Lung (tissue), 11 donors: ENCODE measurements at regions not wholly inside any gene's neighbourhood (a gene's known extent, or its start where the extent isn't known, plus 50 kb on each side); places are given as distances from the start of the nearest gene placed in this dataset.
A peak's percentile ranks its signal among the peaks of the same experiment; 100 is the strongest.

Experiments
- ATAC-seq: fragments of 200-7000 bp; cut with Tn5 transposase; one replicate; pipeline ENCODE4 v1.9.1; 2020; ENCODE audit warnings: moderate number of reproducible peaks; ENCODE audit not compliant: insufficient read depth, low FRiP score
- DNase-seq, 3 donors: peaks; one replicate each; pipeline ENCODE4 v3.0.0-alpha.2; 2013 to 2017
- H3K27ac ChIP-seq, 2 donors: one replicate each; pipeline ENCODE4 v1.5.1; 2013; ENCODE audit warnings: mild to moderate bottlenecking in 2 of 2, moderate library complexity in 2 of 2, control low read depth in 1 of 2, inconsistent platforms in 1 of 2, low read depth in 1 of 2, low read length in 1 of 2
- H3K27me3 ChIP-seq, 3 donors: one replicate each; pipeline ENCODE4 v1.5.1; 2013; ENCODE audit warnings: low read length in 2 of 3; ENCODE audit not compliant: control insufficient read depth in 3 of 3, insufficient read depth in 3 of 3
- H3K36me3 ChIP-seq, 4 donors: one replicate each; pipeline ENCODE4 v1.5.1; 2013; ENCODE audit warnings: low read length in 4 of 4, mild to moderate bottlenecking in 1 of 4, moderate library complexity in 1 of 4; ENCODE audit not compliant: control insufficient read depth in 4 of 4, insufficient read depth in 4 of 4
- H3K4me1 ChIP-seq, 5 donors: one replicate each; pipeline ENCODE4 v1.5.1; 2013; ENCODE audit warnings: low read length in 5 of 5, mild to moderate bottlenecking in 2 of 5, moderate library complexity in 1 of 5; ENCODE audit not compliant: control insufficient read depth in 5 of 5, insufficient read depth in 5 of 5
- H3K4me3 ChIP-seq: one replicate; pipeline ENCODE4 v1.5.1; 2013; ENCODE audit warnings: mild to moderate bottlenecking, control low read depth, moderate library complexity
- H3K9ac ChIP-seq, 2 donors: one replicate each; pipeline ENCODE4 v1.5.1; 2013; ENCODE audit warnings: low read length in 2 of 2, control low read depth in 1 of 2; ENCODE audit not compliant: insufficient read depth in 1 of 2
- H3K9me3 ChIP-seq, 4 donors: one replicate each; pipeline ENCODE4 v1.5.1; 2013; ENCODE audit warnings: low read length in 3 of 4, mild to moderate bottlenecking in 1 of 4, moderate library complexity in 1 of 4; ENCODE audit not compliant: control insufficient read depth in 4 of 4, insufficient read depth in 3 of 4
- CTCF ChIP-seq: IDR thresholded peaks from 2 replicates; pipeline ENCODE4 v1.5.1; 2012; ENCODE audit warnings: mild to moderate bottlenecking; ENCODE audit errors: control extremely low read depth, extremely low read depth
- WGBS, 2 donors: extraction: QIAGEN DNeasy Blood & Tissue Kit; methylation state at CpG; one replicate each; pipeline ENCODE4 v1.1.7; 2013; 5-methylcytosine and 5-hydroxymethylcytosine counted together
- donor health status: control.
- donor health status: control.
- donor health status: Bipolar disorder and iron deficiency.
- donor health status: healthy.
- donor health status: DM: yes; HTN: yes; CAD: no.

DNA sequence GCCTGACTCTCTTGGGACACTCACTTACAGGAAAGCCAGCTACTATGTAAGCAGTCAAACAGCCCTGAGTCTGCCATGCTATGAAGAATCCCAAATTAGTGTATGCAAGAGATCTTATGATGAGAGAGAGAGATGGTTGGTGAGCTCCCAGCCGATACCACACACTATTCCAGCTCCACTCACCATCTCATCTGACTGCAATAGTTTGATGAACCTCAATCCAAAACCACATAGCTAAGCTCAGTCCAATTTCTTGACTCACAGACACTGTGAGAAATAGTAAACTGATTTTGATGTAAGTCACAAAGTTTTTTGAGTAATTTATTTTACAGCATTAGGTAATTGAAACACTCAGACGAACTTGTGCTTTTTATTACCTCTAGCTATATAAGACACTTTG is 441.4 kb downstream of the COL12A1 start:
- TF ChIP-seq CTCF, result no peak
- no peak overlapping the region for H3K9ac ChIP-seq
- peaks cover 0 to 2% (median 0%) of the 10 kb centered on the region in 4 donors for H3K9me3 ChIP-seq
- no peaks in the 10 kb centered on the region for H3K36me3 ChIP-seq
- H3K4me3 ChIP-seq, result no peak overlapping the region
- 86 to 94% methylated on average over 2 of the region's 2 CpGs for WGBS, 2 donors
- H3K27me3 ChIP-seq, result peaks cover 0 to 44% (median 18%) of the 10 kb centered on the region in 3 donors
- peaks cover 0 to 7% (median 0%) of the 10 kb centered on the region in 5 donors for H3K4me1 ChIP-seq
- DNase-seq, result no peak
- no peak for ATAC-seq
- H3K27ac ChIP-seq, result no peak overlapping the region

DNA sequence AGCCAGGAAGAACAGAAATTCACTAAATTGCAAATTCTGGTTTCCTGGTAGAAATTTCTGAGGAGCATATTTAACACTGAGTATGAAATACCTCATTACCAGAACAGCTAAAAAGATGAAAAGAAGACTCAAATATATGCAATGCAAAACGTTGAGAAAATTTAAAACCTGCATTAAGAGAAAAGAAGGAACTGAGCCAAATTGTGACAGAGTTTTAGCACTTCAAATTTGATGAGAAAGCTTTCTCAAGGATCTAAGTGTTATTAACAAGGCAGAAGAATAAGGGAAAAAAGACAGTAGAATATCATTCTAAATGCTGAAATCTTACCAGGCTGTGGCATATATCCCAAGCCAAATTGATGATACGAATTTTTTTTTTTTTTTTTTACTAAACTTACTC is 443.0 kb downstream of the COL12A1 start:
- Histone ChIP-seq H3K4me1 (peaks cover 0 to 4% (median 0%) of the 10 kb centered on the region in 5 donors), H3K9me3 (peaks cover 0 to 2% (median 0%) of the 10 kb centered on the region in 4 donors), H3K4me3 (no peak overlapping the region), H3K9ac (no peak overlapping the region), H3K36me3 (no peaks in the 10 kb centered on the region), H3K27me3 (peaks cover 0 to 39% (median 20%) of the 10 kb centered on the region in 3 donors), H3K27ac (no peak overlapping the region)
- 50 to 55% methylated on average over 2 of the region's 2 CpGs for WGBS, 2 donors
- no peak for DNase-seq
- ATAC-seq, result no peak
- TF ChIP-seq CTCF, result no peak

DNA sequence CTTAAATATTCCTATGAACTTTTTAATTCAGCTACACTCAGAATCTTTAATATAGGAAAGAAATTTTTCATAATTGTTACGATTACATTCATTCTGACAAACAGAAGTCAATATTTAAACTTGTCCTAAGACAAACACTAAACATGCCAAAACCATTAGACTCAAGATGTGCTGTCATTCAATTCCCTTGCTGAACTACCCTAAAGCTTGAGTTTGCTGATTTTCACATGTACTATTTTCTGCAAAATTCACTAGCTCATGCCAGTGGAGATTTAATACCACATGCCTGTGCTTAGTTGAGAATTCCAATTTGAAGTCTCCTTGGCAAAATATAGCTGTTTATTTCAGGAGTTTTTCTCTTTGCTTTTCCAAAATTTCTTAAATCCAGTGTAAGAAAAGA is 448.0 kb downstream of the COL12A1 start:
- DNase-seq (no peak), ATAC-seq (no peak)
- peaks cover 0 to 2% (median 0%) of the 10 kb centered on the region in 4 donors for H3K9me3 ChIP-seq
- 57 to 75% methylated on average over 1 of the region's 1 CpG for WGBS, 2 donors
- H3K9ac ChIP-seq, result no peak overlapping the region
- no peak overlapping the region for H3K4me3 ChIP-seq
- peaks cover 0 to 26% (median 18%) of the 10 kb centered on the region in 3 donors for H3K27me3 ChIP-seq
- no peak overlapping the region for H3K27ac ChIP-seq
- peaks cover 0 to 4% (median 0%) of the 10 kb centered on the region in 5 donors for H3K4me1 ChIP-seq
- TF ChIP-seq CTCF, result no peak
- H3K36me3 ChIP-seq, result no peaks in the 10 kb centered on the region

DNA sequence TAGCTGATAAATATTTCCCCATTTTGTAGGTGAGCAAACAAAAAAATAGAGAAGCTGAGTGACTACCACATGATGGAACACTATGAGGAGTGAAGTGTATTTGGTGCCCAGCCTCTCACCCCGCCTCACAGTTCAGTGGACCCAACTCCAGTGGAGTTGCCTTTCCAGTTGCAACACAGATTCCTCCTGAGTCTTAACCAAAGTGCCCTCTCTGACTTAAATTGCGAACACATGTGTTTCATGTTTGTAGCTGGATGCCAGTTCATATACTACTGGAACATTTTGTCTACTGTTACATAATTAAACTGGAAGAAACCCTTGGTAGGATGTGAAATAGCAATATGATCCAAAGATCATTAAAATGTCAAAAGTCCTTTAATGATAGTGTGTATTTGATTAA is 448.9 kb downstream of the COL12A1 start:
- Histone ChIP-seq H3K4me3 (no peak overlapping the region), H3K27ac (no peak overlapping the region), H3K9me3 (peaks cover 0 to 2% (median 0%) of the 10 kb centered on the region in 4 donors), H3K9ac (no peak overlapping the region), H3K4me1 (peaks cover 0 to 4% (median 0%) of the 10 kb centered on the region in 5 donors), H3K27me3 (peaks cover 0 to 21% (median 14%) of the 10 kb centered on the region in 3 donors), H3K36me3 (no peaks in the 10 kb centered on the region)
- ATAC-seq (no peak), DNase-seq (peak in 2 of 3 donors; percentile 53 to 57)
- TF ChIP-seq CTCF, result no peak
- WGBS, 2 donors, result 88 to 94% methylated on average over 2 of the region's 2 CpGs
